ENCODE measurements at regions not wholly inside any gene's neighbourhood (a gene's known extent, or its start where the extent isn't known, plus 50 kb on each side); places are given as distances from the start of the nearest gene placed in this dataset.

- TF ChIP-seq CTCF (IDR thresholded peaks at IDR 0.05; ENCODE audit: low read length) (no peak), EZH2 (IDR thresholded peaks at IDR 0.05; ENCODE audit: borderline replicate concordance, low read length) (no peak)
Observed at GRCh38 chr17:64771980-64772844, 110.1 kb upstream of the SMURF2 start.
